GM19372 (cell line): ENCODE measurements at regions not wholly inside any gene's neighbourhood (a gene's known extent, or its start where the extent isn't known, plus 50 kb on each side); places are given as distances from the start of the nearest gene placed in this dataset.

Experiments
- ATAC-seq: cut with Tn5 transposase; IDR thresholded peaks from one replicate; pipeline ENCODE4 v1.9.1; 2021; ENCODE audit warnings: mild to moderate bottlenecking, low read depth, moderate library complexity; ENCODE audit not compliant: unreplicated experiment

DNA sequence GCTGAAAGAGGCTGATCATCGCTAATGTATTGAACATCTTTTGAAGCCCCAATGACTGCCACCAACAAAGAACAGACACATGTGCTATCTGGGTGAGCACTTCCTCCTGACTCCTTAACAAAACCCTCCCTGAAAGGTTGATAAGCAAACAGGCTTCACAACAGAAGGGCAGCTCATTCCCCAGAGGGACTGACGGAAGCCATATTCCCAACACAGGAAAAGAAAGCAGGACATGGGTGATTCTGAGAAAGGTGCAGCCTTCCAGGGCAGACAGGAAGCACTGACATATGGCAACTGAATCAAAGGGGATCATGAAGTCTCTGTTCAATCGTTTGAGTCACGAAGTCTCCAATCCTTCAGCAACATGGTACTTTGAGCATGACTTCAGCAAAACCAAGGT lies 929.0 kb downstream of the MCTP2 start:
- ATAC-seq: no peak

DNA sequence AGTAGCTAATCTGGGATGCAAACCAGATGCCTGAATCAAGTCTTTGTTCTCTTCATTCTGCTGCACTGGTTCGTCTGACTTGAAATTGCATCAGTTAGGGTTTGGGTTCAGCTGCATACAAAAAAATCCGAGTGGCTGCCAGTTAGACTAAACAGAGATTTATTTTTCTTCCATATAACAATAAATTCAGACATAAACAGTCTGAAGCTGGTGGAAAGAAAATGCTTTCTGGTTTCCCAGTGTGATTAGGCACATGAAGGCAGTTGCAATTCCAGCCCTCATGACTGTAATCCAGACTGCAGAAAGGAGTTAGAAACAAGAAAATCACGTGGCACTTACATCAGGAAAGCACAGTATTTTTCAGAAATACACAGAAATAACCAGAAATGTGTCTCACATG lies 930.7 kb downstream of the MCTP2 start:
- ATAC-seq: no peak

DNA sequence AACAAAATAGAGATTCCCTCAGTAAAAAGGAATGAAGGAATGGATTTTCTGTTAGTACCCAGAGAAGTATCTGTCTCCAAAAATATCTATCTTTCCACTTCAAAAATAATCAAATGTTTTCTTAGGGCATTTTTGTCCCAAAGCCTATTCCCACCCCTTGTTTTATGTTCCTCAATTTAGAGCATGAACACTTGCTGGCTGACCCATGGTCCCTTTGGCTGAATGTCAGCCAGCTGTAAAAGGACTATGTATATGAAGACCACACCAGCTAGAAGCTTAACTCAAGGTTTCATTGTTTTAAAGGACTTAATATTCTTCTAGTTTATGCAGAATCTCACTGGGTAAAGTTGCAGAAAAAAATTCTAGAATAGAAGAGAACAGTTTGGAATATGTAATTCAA lies 931.2 kb downstream of the MCTP2 start:
- ATAC-seq: no peak

DNA sequence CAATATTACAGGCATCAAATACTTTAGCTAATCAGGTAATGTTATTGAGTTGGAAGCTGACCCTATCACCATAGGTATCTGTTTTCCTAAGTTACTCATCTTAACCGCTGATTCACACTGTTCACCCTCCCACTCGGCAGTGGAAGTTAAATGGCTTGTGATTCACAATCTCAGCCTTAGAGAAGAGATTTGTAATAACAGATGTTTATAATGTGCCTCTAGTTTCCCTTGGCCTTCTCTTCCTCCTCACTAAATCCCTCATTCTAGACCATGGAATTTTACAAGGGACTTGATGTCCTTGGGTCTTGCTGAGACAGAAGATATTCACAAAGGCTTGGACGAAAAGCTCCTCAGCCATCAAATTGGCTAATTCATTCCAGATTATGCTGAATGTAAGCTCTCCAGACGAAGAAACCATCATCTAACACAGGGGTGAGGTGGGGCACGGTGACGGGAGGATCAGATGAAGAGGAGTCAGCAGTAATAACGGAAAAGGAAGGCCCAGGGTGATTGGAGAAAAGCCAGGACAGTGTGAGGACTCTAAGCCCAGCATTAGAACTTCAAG lies 931.7 kb downstream of the MCTP2 start:
- no peak for ATAC-seq

DNA sequence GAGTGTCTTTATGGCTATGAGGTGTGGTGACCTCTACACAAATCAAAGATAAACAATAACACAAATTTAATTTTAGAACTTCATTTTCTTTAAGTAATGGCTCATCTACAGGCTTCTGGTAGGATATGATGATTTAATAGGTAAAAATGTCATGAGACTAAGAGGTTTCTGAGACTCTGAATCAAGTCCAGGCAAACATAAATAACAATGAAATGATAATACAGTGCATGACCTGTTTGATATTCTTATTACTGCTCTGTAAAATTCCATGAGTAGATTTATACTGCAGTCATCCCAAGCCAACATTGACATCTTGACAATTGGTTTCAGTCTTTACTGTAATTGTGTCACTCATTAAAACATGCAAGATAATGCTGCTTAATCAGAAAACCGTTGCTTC lies 936.8 kb downstream of the MCTP2 start:
- ATAC-seq: no peak

DNA sequence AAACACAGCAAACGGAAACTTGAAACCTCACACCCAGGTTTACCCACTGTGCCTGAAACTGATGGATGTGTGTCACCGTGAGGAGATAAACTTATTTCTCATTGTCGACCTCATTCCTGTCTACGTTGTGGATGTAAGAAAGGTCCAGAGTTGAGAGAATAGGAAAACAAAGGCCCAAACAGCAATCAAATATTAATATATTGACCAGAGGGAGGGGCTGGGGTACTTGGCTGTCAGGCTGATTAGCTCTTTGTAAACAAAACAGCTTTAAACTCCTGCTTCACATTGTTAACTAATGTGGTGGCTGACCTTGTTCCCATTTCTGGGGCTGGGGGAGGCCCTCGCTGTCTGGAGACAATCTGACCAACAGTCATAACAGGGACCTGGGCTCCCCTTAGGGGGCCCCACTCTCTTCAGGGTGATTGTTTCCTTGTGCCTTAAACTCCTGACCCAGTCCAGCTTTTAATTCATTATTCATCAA lies 937.6 kb downstream of the MCTP2 start:
- no peak for ATAC-seq

DNA sequence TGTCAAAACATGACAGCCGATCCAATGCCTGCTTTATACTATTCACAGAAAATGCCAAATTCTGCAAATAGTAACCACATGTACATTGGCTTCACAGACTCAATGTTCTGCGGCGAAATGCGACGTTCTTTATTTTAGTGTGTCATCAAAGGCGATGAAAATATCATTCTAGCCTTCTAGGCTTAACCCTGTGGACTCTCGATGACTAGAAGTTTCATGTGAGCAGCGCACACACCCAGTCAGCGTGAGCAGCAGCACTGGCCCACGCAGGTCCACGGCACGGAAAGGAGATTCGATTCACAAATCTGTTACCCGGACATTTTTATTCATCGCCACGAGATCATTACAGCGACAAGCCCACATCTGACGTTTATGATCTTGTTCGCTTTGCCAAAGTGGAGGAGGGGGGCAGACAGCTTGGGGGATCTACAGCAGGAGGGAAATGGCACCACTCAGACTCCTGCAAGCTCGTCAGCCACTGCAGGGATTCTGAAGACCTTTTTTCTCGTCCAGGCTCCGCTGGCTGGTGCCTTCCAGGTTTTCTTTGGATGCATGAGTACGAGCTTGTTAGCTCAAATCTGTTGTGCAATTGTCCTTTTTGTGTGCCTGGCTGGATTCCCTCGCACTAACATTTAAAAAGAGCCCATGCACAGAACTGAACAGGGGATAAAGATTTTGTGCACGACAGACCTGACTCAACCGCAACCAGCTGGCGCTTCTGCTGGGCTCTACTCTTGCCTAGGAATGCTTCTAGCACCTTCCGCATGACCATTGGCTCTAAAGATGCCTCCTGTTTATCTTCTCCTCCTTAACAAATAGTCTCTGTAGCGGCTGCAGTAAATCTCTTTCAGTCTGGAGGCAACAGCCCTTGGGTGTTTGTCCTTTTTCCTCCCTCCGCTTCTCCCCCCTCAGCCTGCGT lies 938.4 kb downstream of the MCTP2 start:
- ATAC-seq: no peak

DNA sequence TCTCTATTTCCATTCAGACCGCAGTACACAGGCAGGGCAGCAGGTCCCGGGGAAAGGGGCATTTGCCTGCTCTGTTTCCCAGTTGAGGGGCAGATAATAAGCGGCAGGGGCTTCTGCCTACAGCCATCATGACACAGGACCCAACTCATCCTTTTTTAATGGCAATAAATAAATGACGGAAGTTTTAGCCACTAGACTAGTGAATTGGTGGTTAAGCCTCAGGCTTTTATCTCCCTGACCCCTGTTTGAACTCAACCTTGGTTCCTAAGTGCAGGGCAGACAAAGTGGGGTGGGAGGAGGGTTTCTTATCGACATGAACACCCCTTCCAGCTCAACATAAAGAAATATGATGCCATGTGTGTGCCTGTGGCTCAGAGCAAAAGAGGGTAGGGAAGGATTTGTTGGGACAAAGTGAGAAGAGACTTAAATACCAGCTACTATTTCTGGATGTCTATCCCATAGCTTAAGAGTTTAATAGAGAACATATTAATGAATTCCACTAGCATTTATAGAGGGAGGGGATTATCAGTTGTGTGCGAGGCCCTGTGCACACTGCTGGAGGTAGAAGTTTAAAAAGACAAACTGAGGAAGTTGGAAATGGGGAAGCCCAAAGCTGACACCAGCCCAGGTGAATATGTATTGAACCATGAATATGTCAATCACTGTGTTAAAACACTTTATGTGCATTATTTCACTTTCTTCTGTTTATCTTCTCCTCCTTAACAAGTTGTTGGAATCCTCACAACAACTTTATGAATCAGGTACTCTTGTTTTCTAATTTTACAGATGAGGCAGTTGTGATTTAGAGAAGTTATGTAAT lies 939.4 kb downstream of the MCTP2 start:
- ATAC-seq: no peak

DNA sequence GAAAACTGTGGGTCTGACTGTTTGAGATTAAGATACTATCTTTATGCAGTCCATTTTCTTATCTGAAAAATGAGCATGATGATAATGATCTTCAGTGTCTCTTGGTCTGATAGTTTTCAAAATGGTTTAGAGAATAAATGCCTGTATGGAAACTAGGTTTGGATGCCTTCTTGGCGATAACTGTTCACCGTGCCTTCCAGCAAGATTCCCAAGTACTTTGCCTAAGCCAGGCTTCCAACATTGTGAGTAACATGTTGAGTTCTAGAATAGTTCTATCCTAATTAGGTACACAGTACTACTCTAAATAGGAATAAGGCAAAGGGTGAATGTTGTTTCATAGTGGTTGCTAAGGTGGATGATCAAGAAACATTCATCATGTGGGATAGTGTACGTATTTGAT lies 940.2 kb downstream of the MCTP2 start:
- ATAC-seq: no peak

DNA sequence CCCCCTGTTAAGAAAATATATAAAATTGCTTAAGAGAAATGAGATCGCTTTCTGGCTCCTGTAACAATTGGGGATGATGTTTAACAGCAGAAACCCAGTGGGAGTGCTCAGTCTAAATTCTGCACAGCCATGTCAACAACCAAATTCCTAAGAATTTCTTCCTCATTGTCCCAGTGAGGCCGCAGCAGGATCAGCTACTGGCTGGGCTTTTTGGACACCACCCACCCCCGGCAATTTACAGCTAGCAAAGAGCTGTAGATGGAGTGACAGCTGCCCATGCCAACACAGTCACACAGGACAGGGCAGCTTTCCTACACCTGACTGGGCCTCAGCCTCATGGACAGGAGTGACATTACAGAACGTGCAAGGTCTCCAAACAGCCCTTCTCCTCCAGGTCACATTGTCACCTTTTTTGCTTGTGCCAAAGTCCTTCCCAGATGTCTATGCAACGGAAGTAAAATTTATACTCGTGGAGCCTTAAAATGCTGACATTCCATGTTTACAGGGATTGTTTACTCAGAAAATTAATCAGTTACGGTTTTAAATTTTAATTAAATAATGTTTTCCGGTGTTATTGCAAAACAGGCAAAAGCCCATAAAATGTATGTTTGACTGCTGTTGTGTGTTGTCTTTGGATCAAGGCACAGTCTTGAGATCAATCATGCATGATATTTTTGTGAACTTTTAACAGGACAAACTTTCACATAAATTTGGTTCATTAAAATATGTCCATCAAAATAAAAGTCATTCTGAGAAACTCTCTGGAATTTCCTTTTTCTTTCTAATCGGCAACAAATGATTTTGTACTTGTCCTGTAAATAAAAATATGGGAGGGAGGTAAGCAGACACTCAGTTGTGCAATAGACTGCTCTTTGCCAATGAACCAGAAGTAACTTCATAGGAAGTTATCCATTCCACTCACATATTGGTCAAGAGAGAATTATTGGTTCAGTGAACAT lies 943.2 kb downstream of the MCTP2 start:
- no peak for ATAC-seq

DNA sequence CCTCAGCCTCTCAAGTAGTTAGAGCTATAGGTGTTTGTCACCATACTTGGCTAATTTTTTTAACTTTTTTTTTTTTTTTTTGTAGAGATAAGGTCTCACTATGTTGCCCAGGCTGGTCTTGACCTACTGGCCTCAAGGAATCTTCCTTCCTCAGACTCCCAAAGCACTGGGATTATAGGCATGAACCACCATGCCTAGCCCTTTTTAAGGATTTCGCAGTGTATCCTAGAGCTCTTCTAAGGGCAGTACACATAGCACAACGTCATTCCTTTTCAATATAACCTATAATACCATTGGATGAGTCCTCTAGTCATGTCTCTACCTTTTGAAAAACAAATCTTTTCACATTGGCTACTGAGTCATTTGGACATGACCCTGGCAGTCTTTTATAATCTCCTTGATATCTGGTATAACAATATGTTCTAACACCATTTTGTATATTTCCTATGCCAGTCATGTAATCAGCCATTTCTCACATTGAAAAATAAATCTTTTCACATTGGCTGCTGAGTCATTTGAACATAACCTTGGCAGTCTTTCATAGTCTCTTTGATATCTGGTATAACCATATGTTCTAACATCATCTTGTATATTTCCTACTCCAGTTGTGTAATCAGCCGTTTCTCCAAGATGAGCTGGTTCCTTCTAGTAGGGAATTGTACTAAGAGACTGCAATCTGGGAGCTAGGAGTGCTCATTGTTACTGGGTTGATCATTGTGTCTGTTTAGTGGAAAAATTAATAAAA lies 944.7 kb downstream of the MCTP2 start:
- ATAC-seq: no peak

DNA sequence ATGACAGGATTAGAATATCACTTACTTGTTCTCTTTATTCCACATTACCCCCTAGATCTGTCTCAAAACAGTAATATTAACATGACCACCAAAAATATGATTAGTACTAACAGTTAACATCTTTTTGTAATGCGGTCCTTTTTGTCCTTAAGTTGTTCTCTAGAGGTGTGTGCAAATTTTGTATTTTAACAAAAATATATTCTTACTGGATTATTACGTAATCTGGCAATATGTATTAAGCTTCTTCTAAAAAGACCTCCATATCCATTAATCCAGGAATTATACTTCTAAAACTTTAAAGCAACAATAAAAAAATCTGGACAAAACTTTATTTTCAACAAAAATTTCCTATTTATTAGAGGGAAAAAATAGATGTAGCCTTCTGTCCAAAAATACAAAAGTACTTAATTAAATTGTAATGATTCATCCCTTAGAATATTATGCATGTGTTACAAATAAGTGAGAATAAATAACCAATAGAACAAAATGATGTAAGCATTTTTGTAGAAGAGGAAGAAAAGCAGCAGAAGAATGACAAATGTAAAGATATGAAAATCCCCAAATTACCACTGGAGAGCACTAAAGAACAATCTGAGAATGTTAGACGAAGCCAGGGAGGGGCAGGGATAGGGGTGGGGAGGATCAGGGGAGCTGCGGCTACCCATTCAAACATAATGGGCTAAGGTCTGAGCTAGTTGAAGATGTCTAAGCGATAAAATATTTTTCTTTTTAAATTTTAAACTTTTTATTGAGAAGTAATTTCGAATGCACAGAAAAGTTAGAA lies 945.6 kb downstream of the MCTP2 start:
- ATAC-seq: no peak

DNA sequence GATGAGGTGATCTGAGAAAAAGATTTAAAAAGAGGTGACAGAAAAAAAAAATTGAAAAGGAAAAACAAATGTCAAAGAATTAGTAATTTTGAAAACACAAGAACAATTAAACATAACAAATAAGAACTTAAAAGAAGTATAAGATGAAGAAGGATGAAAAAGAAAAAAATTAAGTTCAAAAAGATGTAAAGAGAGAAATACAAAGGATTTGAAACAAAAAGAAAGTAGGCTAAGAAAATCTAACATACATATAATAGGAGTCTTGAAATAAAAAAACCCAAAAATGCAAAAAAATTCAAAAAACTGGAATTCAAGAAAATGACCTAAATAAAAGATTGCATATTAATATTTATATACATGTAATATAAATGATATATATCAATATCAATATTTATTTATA lies 949.2 kb downstream of the MCTP2 start:
- no peak for ATAC-seq

DNA sequence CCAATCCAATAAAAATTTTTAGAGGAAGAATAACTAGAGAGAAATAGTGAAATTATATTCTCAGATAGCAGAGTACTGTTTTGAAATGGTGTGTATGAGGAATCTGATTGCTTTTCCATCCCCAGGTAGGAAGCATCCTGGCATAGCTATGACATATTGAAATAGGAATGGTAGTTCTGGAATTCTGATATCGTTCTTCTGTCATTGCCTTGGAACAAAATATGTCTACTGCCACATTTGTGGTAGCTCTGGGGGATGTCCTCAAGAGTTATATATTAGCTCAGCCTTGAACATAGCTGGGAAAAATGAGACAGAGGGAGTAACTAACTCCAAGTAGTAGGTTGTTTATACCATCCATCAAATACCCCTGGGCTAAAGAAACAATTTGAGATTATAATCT lies 950.7 kb downstream of the MCTP2 start:
- no peak for ATAC-seq

DNA sequence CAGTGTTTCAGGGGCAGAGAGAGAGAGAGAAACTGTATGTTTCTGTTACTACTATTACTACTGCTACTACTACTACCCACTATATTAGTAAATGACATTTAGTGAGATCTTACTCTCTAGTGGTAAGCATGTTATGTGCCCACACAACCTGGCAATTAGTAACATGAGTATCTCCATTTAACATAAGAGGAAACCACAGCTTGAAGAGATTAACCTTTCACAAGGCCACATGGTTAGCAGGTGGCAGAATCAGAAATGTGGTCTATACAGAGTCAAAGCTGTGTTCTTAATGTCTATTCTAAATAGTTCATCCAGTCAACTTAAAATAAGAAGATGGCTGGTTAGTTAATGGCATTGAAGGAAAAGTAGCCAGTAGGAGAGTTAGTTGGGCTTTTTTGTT lies 961.6 kb downstream of the MCTP2 start:
- no peak for ATAC-seq

DNA sequence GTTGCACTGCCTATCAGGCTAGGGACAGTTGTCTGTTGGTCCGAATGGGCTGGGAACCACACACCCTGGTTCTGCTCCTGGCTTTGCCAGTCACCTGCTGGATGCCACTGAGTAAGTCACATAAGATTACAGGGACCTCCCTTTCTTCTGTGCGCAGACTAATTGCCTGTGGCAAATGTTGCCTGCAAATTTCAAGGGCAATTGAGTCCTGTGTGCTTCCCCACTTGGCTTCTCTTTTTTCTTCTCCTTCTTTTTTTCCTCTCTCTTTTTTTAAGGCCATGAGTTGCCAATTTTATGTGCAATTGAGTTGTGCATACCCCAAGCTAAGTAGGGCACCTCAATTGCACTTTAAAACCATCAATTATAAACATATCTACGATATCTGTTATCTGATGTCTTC lies 963.4 kb downstream of the MCTP2 start:
- ATAC-seq: no peak

DNA sequence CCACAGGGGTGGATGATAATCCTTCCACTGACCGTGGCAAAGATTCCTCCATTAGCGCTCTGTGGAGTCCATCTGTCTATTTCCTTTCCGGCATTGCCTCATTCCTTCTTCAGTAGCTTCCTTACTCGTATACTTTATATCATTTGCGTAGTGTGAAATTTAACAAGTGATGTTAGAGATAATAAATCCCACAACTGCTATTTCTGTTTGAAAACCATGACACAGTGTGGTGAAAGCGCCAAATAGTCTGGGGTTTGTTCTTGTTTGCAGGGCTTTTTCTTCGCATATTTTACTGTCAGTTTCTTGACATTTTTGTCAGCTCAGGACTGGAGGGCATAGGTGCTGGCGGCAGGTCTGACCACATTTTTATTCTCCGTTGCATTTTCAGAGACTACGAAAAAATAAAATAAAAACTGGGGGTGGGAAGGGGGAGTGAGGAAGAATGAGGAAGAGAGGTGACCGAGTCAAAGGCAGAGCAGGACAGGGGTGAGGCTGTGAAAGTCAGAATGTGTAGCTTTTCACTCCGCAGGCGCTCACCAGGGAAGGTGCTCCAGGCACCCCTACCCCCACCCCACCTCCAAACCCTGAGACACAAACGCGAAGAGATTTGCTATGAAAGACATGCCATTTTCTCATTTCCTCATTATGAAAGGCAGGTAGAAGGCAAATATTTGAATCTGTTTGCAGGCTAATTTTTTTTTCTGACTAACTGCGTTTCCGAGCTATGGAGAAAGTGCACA lies 965.0 kb downstream of the MCTP2 start:
- ATAC-seq: no peak
